GM21619 (cell line): ENCODE measurements at regions not wholly inside any gene's neighbourhood (a gene's known extent, or its start where the extent isn't known, plus 50 kb on each side); places are given as distances from the start of the nearest gene placed in this dataset.
"Not testable (repeated sequence)": the region's sequence is repeated elsewhere in the genome, so short reads cannot be mapped to it uniquely, and the experiment has no call there.

Source experiments
- ATAC-seq: cut with Tn5 transposase; IDR thresholded peaks from one replicate; pipeline ENCODE4 v1.9.1; 2021; ENCODE audit not compliant: unreplicated experiment

GRCh38 chr2:56018267-56018666 is 94.7 kb upstream of the EFEMP1 start:
- no peak for ATAC-seq

- no peak for ATAC-seq
These were observed 97.5 kb upstream of the EFEMP1 start for GRCh38 chr2:56021136-56021474.

DNA sequence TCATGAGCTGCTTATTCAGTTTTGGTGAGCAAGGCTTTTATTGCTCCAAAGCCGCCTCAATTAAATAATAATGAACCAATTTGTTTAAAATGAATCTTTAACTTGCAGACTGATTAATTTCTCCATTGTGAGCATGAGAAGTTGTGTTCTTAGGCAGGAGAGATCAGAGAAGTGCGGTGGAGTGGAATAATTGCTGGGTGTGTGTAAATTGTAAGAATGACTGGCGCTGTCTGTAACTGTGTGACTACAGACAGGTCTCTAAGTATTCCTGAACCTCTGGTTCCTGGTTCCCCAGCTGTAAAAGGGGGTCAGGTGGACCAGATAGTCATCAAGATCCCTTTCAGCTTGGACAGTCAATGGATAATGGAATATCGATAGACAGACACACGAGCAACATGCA is 98.0 kb upstream of the EFEMP1 start:
- ATAC-seq, result no peak

- no peak for ATAC-seq
These were observed 102.0 kb upstream of the EFEMP1 start for GRCh38 chr2:56025469-56026193.

DNA sequence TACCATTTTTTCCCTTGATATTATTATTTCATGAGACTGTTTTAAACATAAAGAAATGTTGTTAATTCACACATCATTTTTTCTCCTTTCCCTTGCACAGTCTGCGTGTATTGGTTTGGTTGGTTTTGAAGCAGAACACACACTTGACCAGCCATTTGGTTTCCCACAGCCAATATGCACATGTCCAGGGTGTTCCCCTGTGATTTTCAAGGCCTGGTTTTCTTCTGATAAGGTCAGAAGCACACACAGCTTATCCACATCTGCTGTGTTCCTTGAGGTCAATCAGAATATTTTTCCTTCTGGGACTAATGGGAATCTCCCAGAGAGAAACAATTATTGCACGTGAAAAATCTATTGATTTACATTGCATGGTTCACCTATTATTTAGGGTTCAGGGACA is 103.2 kb upstream of the EFEMP1 start:
- no peak for ATAC-seq

DNA sequence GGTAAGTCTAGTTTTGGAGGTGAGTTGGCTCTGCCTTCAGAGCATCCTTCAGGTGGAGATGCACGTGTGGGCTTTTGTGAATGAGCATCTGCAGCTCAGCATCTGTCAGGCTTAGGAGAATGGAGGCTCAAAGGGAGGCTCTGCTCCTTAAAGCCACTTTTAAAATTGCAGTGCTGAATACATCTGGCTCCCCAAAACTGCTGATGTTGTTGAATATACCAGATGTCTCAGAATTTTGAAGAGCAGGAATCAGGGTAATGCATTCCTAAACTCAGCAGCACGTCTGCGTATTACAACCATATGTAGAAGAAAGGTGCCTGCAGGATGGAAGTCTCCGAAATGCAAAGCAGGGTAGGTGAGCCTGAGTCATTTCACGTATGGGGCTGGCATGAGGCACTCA is 106.5 kb upstream of the EFEMP1 start:
- ATAC-seq, result no peak

DNA sequence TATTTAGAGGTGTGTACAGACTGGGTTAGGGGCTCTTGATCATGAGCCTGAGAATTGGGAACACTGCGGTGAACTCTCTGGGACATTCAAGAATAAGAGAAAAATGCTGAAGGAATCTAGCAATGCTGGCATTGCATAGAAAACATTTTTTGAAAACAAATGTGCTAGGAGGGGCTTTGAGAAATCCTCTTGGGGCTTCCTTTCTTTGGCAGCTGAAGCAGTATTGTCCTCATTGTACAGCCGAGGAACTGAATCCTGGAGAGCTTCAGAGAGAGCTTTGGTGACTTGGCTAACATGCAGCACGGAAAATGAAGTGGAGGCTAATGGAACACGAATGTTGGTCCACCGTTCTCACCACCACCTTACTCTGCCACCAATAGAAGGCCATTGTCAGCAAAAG is 107.3 kb upstream of the EFEMP1 start:
- ATAC-seq, result no peak

GRCh38 chr2:56034258-56034657 is 110.7 kb upstream of the EFEMP1 start:
- no peak for ATAC-seq

DNA sequence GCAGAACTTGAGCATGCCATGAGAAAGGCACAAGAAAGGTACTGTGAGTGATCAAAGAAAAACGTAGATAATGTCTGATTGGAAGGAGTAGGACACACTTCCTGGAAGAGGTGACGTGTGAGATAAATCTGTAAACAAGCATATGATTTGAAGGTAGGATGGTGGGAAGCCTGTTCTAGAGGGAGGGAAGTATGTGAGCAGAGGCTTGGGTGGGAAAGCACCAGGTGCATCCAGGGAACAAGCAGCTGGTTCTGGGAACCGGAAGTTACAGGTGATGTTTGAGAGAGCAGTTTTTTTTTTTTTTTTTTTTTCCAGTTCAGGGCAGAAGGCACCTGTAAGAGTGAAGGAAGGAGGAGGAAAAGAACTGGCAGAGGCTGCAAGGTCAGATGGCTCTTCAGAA is 116.6 kb upstream of the EFEMP1 start:
- no peak for ATAC-seq

DNA sequence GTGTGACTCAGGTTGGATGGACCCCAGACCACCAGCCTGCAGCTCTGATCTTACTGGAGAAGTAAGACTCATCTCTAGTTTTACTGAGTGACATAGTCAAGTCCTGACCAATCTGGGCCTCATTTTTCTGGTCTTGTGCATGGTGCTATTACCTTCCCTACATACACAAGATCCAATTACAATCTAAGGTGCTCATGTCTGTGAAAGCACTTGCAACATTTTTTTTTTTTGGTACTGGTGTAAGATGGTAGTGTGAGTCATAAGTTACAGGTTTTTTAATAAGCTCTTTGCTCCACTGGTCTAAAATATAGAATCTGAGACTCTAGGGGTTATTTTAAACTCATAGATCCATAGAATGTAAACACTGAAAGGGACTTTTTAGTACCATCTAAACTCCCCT is 117.3 kb upstream of the EFEMP1 start:
- no peak for ATAC-seq

GRCh38 chr2:56047136-56047535 is 123.6 kb upstream of the EFEMP1 start:
- ATAC-seq, result no peak

DNA sequence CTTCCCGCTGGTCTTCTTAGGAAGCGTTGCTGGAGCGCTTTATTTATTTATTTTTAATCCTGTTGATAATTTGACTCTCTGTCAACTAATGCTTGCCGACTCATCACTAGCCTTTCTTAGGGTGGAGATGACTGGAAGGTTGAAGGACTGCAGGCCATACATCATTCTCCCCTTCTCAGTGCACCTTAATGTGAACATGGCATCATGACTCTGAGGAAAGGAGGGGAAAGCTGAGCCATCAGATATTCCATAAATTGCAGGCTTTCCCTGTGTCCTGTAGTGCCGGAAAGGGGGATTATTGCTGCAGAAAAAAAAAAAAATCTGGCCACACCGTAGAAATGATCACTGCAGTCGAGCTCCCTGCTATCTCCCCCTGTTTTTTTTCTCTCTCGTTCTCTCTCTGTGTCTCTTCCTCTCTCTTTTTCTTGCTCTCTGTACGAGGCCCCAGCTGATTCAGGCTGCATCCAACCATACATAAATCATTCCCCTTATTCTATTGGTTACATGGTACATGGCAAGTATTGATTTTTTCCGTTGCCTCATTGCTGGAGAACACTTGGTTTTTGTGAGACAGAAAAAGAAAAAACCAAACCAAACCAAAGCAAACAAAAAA is 125.8 kb upstream of the EFEMP1 start:
- no peak for ATAC-seq

GRCh38 chr2:56053679-56054078 is 130.1 kb upstream of the EFEMP1 start:
- no peak for ATAC-seq

GRCh38 chr2:56055405-56055804 is 128.4 kb upstream of the CCDC85A start:
- no peak for ATAC-seq

- not testable (repeated sequence) for ATAC-seq
These were observed 122.5 kb upstream of the CCDC85A start for GRCh38 chr2:56061327-56061726.

DNA sequence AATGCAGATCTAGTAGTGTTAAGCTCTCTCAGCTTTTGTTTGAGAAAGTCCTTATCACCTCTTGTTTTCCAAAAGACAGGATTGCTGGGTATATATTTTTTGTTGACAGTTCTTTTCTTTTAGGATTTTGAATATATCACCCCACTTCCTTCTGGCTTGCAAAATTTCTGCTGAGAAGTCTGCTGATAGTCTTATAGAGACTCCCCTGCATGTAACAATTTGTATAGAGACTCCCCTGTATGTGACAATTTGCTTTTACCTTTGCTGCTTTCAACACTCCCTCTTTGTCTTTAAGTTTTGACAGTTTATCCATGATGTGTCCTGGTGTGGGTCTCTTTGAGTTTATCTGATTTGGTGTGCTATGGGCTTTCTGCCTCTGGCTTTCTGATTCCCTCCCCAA is 115.0 kb upstream of the CCDC85A start:
- no peak for ATAC-seq

DNA sequence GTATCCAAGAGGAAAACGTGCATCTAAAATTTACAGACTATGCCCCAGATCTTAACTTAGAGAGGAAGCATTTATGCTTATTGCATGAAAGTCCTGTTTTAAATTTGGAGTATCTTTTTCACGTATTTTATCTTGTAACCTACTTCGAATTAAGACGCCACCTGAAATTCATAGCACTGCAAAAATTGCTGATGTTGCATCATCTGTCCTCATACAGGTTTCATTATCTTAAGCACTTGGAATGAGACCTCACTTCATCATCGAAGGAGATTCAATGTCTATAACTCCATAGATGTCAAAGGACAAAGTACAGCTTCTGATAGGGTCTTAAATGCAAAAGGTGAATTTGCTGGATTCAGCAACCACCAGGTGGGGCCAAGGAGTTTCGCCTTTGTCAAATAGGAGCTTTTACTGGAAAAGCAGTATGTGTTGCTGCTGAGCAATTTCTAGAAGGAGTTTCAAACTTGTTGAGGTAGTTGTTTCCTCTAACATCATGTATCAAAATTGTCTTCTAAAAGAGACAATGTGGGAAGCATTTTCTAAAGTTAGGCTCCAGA is 106.4 kb upstream of the CCDC85A start:
- no peak for ATAC-seq

DNA sequence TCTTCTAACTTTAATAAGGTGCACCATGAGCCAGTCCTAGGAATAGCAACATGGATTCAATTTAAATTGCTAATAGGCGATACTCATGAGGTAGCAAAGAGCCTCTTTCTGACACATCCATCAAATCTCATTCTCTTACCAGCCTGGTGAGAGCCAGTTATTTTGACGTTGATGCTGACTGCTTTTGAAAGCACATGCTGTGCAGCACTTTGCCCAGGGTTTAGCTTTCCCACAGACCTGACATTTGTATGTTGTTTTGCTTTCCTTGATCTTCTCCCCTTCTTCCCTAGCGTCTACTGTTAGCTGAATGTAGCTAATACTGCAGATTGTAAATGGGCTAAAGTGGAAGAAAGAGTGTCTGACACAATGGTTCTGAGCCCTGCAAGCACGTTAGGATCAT is 101.1 kb upstream of the CCDC85A start:
- ATAC-seq, result no peak

DNA sequence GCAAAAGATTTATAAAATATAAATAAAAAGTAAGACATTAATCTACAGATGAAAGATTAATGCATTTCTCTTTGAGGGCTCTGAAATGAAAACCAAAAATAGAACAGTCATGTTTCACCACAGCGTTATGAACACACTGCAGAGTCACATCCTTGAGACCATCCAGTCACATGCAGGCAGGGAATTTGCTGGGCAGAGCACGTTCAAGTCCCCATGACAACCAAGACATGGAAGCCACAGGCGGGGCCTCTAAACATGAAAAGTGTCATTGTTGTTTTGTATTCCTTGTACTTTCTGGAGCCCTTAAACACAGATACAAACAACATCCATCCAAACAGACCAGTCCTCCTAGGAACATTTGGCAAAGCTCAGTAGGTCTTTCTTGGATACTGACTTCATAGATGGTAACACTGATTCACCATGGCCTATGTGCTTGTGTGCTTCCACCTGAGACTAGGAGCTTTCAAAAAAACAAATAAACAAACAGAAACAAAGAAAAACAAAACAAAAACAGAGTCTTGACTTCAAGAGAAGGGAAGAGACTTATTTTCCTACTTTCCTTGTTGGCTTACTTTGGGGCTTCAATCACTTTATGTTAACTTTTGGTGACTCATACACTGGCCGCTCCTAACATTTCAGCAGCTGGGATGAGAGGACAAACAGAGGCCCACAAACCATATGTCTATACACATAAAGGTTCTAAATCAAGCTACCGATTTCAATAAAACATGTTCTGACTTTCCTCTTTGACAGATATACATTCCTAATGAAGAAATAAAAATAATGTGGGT is 99.5 kb upstream of the CCDC85A start:
- ATAC-seq, result no peak

DNA sequence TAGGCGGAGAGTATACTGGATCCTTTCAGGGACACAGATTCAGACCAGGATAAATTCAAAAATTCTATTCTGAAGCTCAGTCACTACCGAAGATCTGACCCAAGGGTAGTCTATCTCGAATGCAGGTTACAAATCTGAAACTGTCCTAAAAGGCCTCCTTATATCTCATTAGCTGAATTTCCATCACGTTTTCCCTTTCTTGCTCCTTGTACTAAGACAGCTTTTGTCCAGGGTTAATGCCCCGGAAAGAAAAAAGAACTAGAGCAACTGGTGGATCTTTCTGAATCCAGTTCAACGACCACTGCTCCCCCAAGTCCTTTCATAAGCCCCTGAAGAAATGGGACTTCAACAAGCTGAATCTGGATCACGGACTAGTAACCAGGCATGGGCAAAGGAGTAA is 97.5 kb upstream of the CCDC85A start:
- no peak for ATAC-seq

GRCh38 chr2:56088411-56088810 is 95.4 kb upstream of the CCDC85A start:
- no peak for ATAC-seq

- no peak for ATAC-seq
These were observed 93.9 kb upstream of the CCDC85A start for GRCh38 chr2:56089931-56090330.
